MCF 10A (cell line): ENCODE measurements at regions not wholly inside any gene's neighbourhood (a gene's known extent, or its start where the extent isn't known, plus 50 kb on each side); places are given as distances from the start of the nearest gene placed in this dataset.

Experiments used
- BruUV-seq: library from RNA; stranded (reverse); fragments of 400-500 nt; replicated peaks from 2 replicates; lab custom pipeline; 2021; lab: Mats Ljungman, UMichigan
- CTCF ChIA-PET: fragments of 300-600 bp; sonication (Branson Sonifier 250); formaldehyde crosslinking; extraction: SDS; loops from one replicate; lab custom pipeline; 2021; ENCODE audit warnings: antibody characterized with exemption, inconsistent platforms; lab: Yijun Ruan, JAX
- POLR2A ChIA-PET: fragments of 300-600, 350-650 bp; sonication (Branson Sonifier 250); formaldehyde crosslinking; extraction: SDS; loops from one replicate; lab custom pipeline; 2020; ENCODE audit warnings: antibody characterized with exemption, inconsistent platforms; lab: Yijun Ruan, JAX
- DNase-seq: peaks from one replicate; pipeline ENCODE4 v3.0.0-alpha.2; 2018; ENCODE audit not compliant: unreplicated experiment
- H3K27ac Mint-ChIP-seq: one replicate; pipeline ENCODE4 v1.8.0; 2022; ENCODE audit warnings: mild to moderate bottlenecking, low read depth, mixed read lengths; ENCODE audit not compliant: unreplicated experiment
- H3K27me3 Mint-ChIP-seq: one replicate; pipeline ENCODE4 v1.8.0; 2022; ENCODE audit warnings: mixed read lengths; ENCODE audit not compliant: insufficient read depth, unreplicated experiment
- H3K36me3 Mint-ChIP-seq: one replicate; pipeline ENCODE4 v1.8.0; 2022; ENCODE audit warnings: mild to moderate bottlenecking, moderate library complexity, mixed read lengths; ENCODE audit not compliant: insufficient read depth, unreplicated experiment
- H3K4me1 Mint-ChIP-seq: one replicate; pipeline ENCODE4 v1.8.0; 2022; ENCODE audit warnings: mixed read lengths; ENCODE audit not compliant: insufficient read depth, unreplicated experiment
- H3K4me3 Mint-ChIP-seq: one replicate; pipeline ENCODE4 v1.8.0; 2022; ENCODE audit warnings: mild to moderate bottlenecking, moderate library complexity, mixed read lengths; ENCODE audit not compliant: unreplicated experiment
- H3K9me3 Mint-ChIP-seq: one replicate; pipeline ENCODE4 v1.8.0; 2022; ENCODE audit warnings: mixed read lengths; ENCODE audit not compliant: unreplicated experiment
- intact Hi-C: fragments of 100-400 bp; cut with micrococcal nuclease; formaldehyde crosslinking; loops from 2 replicates; pipeline ENCODE4 v1.14.1; 2022
- TF ChIP-seq, protein P1 (sequence below): fragments of 200-600 bp; IDR thresholded peaks from one replicate; pipeline ENCODE4 v1.8.0; 2022; ENCODE audit warnings: antibody characterized with exemption, mild to moderate bottlenecking; ENCODE audit not compliant: unreplicated experiment

DNA sequence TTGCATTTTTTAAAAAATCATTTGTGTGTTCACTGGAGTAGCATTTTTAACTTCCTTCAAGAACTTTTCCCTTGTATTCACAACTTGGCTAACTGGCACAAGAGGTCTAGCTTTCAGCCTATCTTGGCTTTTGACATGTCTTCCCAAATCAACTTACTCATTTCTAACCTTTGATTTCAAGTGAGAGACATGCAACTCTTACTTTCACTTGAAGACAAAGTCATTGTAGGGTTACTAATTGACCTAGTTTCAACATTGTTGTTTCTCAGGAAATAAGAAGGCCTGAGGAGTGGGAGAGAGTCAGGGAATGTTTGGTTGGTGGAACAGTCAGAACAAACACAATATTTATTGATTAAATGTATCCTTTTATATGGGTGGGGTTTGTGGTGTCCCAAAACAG lies 95.0 kb upstream of the C9orf72 start:
- intact Hi-C loops, result no loop called here
- DNase-seq, result no peak
- CTCF ChIA-PET, result no interaction called here
- peaks cover 14% of the 10 kb centered on the region for H3K27me3 Mint-ChIP-seq
- POLR2A ChIA-PET, result no interaction called here
- no peaks in the 10 kb centered on the region for H3K9me3 Mint-ChIP-seq
- no TSS peak for BruUV-seq
- no peak overlapping the region for H3K4me3 Mint-ChIP-seq
- H3K4me1 Mint-ChIP-seq, result peaks cover 6% of the 10 kb centered on the region
- no peak overlapping the region for H3K27ac Mint-ChIP-seq
- TF ChIP-seq, protein P1, sequence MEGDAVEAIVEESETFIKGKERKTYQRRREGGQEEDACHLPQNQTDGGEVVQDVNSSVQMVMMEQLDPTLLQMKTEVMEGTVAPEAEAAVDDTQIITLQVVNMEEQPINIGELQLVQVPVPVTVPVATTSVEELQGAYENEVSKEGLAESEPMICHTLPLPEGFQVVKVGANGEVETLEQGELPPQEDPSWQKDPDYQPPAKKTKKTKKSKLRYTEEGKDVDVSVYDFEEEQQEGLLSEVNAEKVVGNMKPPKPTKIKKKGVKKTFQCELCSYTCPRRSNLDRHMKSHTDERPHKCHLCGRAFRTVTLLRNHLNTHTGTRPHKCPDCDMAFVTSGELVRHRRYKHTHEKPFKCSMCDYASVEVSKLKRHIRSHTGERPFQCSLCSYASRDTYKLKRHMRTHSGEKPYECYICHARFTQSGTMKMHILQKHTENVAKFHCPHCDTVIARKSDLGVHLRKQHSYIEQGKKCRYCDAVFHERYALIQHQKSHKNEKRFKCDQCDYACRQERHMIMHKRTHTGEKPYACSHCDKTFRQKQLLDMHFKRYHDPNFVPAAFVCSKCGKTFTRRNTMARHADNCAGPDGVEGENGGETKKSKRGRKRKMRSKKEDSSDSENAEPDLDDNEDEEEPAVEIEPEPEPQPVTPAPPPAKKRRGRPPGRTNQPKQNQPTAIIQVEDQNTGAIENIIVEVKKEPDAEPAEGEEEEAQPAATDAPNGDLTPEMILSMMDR, result no peak
- H3K36me3 Mint-ChIP-seq, result no peaks in the 10 kb centered on the region

DNA sequence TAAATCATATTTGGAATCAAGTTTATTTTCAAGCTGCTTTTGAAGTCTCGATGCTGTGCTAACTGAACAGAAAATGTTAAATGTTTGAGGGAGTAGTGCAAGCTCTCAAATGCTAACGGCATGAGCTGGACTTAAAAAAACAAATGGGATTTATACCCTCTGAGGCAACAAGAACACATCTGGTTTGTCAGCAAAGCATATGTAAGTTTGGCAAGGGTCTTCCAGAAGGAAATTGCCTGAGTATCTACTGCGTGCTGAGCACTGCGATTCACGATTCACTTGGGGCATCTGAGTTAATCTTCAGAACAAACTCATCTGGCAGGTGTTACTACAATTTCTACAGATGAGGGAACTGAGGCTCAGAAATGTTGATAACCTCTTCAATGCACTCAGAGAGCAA lies 98.4 kb upstream of the C9orf72 start:
- DNase-seq, result no peak
- intact Hi-C loops, result no loop called here
- TF ChIP-seq, protein P1, result no peak
- Mint-ChIP-seq H3K4me1 (no peaks in the 10 kb centered on the region), H3K27ac (no peak overlapping the region), H3K4me3 (no peak overlapping the region), H3K27me3 (peaks cover 13% of the 10 kb centered on the region), H3K9me3 (no peaks in the 10 kb centered on the region), H3K36me3 (no peaks in the 10 kb centered on the region)
- no TSS peak for BruUV-seq
- CTCF ChIA-PET, result no interaction called here
- POLR2A ChIA-PET, result no interaction called here

DNA sequence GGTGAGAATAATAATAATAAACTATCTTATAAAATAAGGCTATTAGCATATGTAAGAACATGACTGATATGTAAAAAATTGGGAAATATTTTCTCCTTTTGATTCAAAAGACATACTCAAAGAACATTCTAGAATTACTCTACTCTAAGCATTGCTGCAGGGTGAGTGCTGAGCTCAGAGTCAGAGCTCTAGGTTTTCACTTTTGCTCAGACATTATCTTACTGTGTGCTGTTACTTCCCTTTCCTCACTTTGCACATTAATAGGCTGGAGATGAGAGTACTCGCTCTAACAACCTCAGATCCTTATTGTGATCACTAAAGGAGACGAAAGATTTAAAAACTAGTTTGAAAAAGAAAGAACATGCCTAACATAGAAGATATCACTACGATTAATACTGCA lies 99.4 kb upstream of the C9orf72 start:
- Mint-ChIP-seq H3K4me1 (no peaks in the 10 kb centered on the region), H3K9me3 (no peaks in the 10 kb centered on the region), H3K36me3 (no peaks in the 10 kb centered on the region), H3K27ac (no peak overlapping the region), H3K27me3 (peaks cover 13% of the 10 kb centered on the region), H3K4me3 (no peak overlapping the region)
- DNase-seq, result no peak
- POLR2A ChIA-PET, result interaction anchor here (0.7 kb wide), 1 partner anchor 53 kb away, joined by 3 read pairs; no protein-coding TSS in a partner anchor
- no TSS peak for BruUV-seq
- CTCF ChIA-PET, result no interaction called here
- TF ChIP-seq, protein P1, result no peak
- intact Hi-C loops, result no loop called here

DNA sequence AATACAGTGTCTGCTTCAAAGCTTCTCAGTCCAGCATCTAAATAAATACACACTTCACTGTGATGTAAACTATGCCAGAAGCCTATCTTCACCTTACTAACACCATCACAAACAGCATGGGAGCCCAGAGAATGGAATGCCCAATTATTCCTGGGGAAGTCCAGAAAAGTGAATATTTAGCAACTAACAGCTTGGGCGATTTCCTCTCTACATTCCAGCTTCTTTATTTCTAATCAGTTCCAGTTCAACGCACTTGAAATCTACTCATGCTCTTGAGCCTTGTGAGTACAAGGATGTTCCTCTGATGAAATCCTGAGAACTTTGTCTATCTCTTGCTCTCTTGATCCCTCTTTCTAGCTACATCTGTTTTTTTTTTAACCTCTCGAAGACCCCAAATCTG lies 100.4 kb upstream of the C9orf72 start:
- no peak overlapping the region for H3K4me3 Mint-ChIP-seq
- BruUV-seq, result no TSS peak
- H3K36me3 Mint-ChIP-seq, result no peaks in the 10 kb centered on the region
- peaks cover 13% of the 10 kb centered on the region for H3K27me3 Mint-ChIP-seq
- intact Hi-C loops, result no loop called here
- CTCF ChIA-PET, result no interaction called here
- POLR2A ChIA-PET, result no interaction called here
- H3K27ac Mint-ChIP-seq, result no peak overlapping the region
- no peak for DNase-seq
- no peaks in the 10 kb centered on the region for H3K4me1 Mint-ChIP-seq
- TF ChIP-seq, protein P1, result no peak
- no peaks in the 10 kb centered on the region for H3K9me3 Mint-ChIP-seq
